Right kidney (tissue), 1 donor: ENCODE measurements at regions not wholly inside any gene's neighbourhood (a gene's known extent, or its start where the extent isn't known, plus 50 kb on each side); places are given as distances from the start of the nearest gene placed in this dataset.
"Not testable (repeated sequence)": the region's sequence is repeated elsewhere in the genome, so short reads cannot be mapped to it uniquely, and the experiment has no call there.

Source experiments
- DNase-seq: peaks from one replicate; pipeline ENCODE4 v3.0.0-alpha.2; 2016

GRCh38 chr5:93682471-93683404 is 58.7 kb downstream of the POU5F2 start:
- DNase-seq = not testable (repeated sequence)

GRCh38 chr5:93681432-93681831 is 60.0 kb downstream of the POU5F2 start:
- DNase-seq = peak; percentile 12

GRCh38 chr5:93677359-93677891 is 64.0 kb downstream of the POU5F2 start:
- peak; percentile 54 for DNase-seq

GRCh38 chr5:93676704-93677103 is 64.7 kb downstream of the POU5F2 start:
- DNase-seq = no peak

- peak; percentile 13 for DNase-seq
Measured at GRCh38 chr5:93675460-93676450, 65.6 kb downstream of the POU5F2 start.

- DNase-seq = no peak
Measured at GRCh38 chr5:93674866-93675459, 66.4 kb downstream of the POU5F2 start.

- no peak for DNase-seq
Measured at GRCh38 chr5:93674138-93674537, 67.3 kb downstream of the POU5F2 start.

GRCh38 chr5:93673316-93673954 is 68.0 kb downstream of the POU5F2 start:
- DNase-seq = peak; percentile 2

- DNase-seq = no peak
Measured at GRCh38 chr5:93665648-93666047, 75.8 kb downstream of the POU5F2 start.

GRCh38 chr5:93660677-93661076 is 77.7 kb downstream of the NR2F1 start:
- DNase-seq = no peak

GRCh38 chr5:93658044-93658443 is 75.0 kb downstream of the NR2F1 start:
- DNase-seq = no peak

GRCh38 chr5:93654676-93655075 is 71.7 kb downstream of the NR2F1 start:
- DNase-seq = no peak

GRCh38 chr5:93653716-93654115 is 70.7 kb downstream of the NR2F1 start:
- DNase-seq = no peak

- DNase-seq = no peak
Measured at GRCh38 chr5:93649234-93649900, 66.3 kb downstream of the NR2F1 start.

- no peak for DNase-seq
Measured at GRCh38 chr5:93644760-93645159, 61.7 kb downstream of the NR2F1 start.
